SU-DHL-6 (cell line): ENCODE measurements at regions not wholly inside any gene's neighbourhood (a gene's known extent, or its start where the extent isn't known, plus 50 kb on each side); places are given as distances from the start of the nearest gene placed in this dataset.

ENCODE experiments used
- H2AFZ ChIP-seq: fragments of 200-600 bp; sonication (generic); 2 replicates; pipeline ENCODE4 v1.6.1; 2014; ENCODE audit warnings: low read depth, mild to moderate bottlenecking, moderate library complexity, mixed read lengths, antibody characterized with exemption, low read length; ENCODE audit not compliant: severe bottlenecking
- H3F3A ChIP-seq: fragments of 200-600 bp; shearing (Covaris generic); 2 replicates; pipeline ENCODE4 v1.6.0; 2016; ENCODE audit warnings: antibody characterized with exemption, mild to moderate bottlenecking; ENCODE audit not compliant: insufficient read depth
- H3K27ac ChIP-seq: fragments of 200-600 bp; sonication (generic); 2 replicates; pipeline ENCODE4 v1.5.1; 2016; ENCODE audit warnings: low read depth, mild to moderate bottlenecking, low read length, moderate library complexity, mixed read lengths
- H3K27me3 ChIP-seq: fragments of 200-600 bp; sonication (generic), shearing (Covaris generic); 2 replicates; pipeline ENCODE4 v1.6.0; 2014; ENCODE audit warnings: mild to moderate bottlenecking, low read length
- H3K36me3 ChIP-seq: fragments of 200-600 bp; sonication (generic); 2 replicates; pipeline ENCODE4 v1.6.1; 2014; ENCODE audit warnings: mild to moderate bottlenecking, low read length, mixed read lengths
- H3K4me2 ChIP-seq: fragments of 300-600, 200-600 bp; shearing (Covaris generic), sonication (generic); 2 replicates; pipeline ENCODE4 v1.6.0; 2014; ENCODE audit warnings: low read length, low read depth, mild to moderate bottlenecking; ENCODE audit not compliant: poor library complexity, severe bottlenecking
- H3K4me3 ChIP-seq: fragments of 200-600 bp; sonication (generic); 2 replicates; pipeline ENCODE4 v1.5.1; 2014; ENCODE audit warnings: antibody characterized with exemption, low read length, mild to moderate bottlenecking, mixed read lengths; ENCODE audit not compliant: insufficient read depth, poor library complexity, severe bottlenecking
- H3K79me2 ChIP-seq: fragments of 200-600 bp; sonication (generic); 2 replicates; pipeline ENCODE4 v1.6.1; 2014; ENCODE audit warnings: mild to moderate bottlenecking, low read length, moderate library complexity; ENCODE audit not compliant: insufficient read depth
- H3K9ac ChIP-seq: fragments of 200-600 bp; sonication (generic); 2 replicates; pipeline ENCODE4 v1.7.0; 2014; ENCODE audit warnings: mild to moderate bottlenecking, low read length
- H3K9me2 ChIP-seq: fragments of 200-600 bp; sonication (generic); replicated peaks from 2 replicates; pipeline ENCODE4 v1.6.1; 2014; ENCODE audit warnings: low read length; ENCODE audit not compliant: insufficient read depth
- H3K9me3 ChIP-seq: fragments of 200-600 bp; sonication (generic); 2 replicates; pipeline ENCODE4 v1.6.1; 2014; ENCODE audit warnings: low read length, mixed read lengths; ENCODE audit not compliant: insufficient read depth
- H4K20me1 ChIP-seq: fragments of 200-600 bp; sonication (generic); 2 replicates; pipeline ENCODE4 v1.6.1; 2014; ENCODE audit warnings: low read depth, mild to moderate bottlenecking, antibody characterized with exemption, low read length, moderate library complexity, mixed read lengths
- CTCF ChIP-seq: fragments of 200-600 bp; sonication (generic); IDR thresholded peaks from one replicate; pipeline ENCODE4 v1.5.1; 2017; ENCODE audit warnings: antibody characterized with exemption, mild to moderate bottlenecking, low read length, moderate library complexity; ENCODE audit not compliant: insufficient read depth, poor library complexity, severe bottlenecking
- EZH2phosphoT487 ChIP-seq: fragments of 200-600 bp; sonication (generic), shearing (Covaris generic); conservative IDR thresholded peaks from 2 replicates; pipeline ENCODE4 v1.6.1; 2018; ENCODE audit warnings: mild to moderate bottlenecking, antibody characterized with exemption, low read length, moderate library complexity, mixed read lengths

GRCh38 chr2:208643145-208643544 is 236.6 kb downstream of the PTH2R start:
- Histone ChIP-seq H3K9me2 (no peaks in the 10 kb centered on the region), H3K9me3 (no peaks in the 10 kb centered on the region), H3K36me3 (no peaks in the 10 kb centered on the region), H3K27ac (no peak overlapping the region), H3F3A (no peaks in the 10 kb centered on the region), H3K4me2 (no peak overlapping the region), H3K27me3 (no peaks in the 10 kb centered on the region), H2AFZ (no peak overlapping the region), H4K20me1 (no peaks in the 10 kb centered on the region), H3K9ac (no peak overlapping the region), H3K79me2 (no peaks in the 10 kb centered on the region), H3K4me3 (no peak overlapping the region)
- TF ChIP-seq CTCF (no peak), EZH2phosphoT487 (no peak)

- Histone ChIP-seq H3K4me2 (no peak overlapping the region), H4K20me1 (no peaks in the 10 kb centered on the region), H3K9me2 (no peaks in the 10 kb centered on the region), H2AFZ (no peak overlapping the region), H3K4me3 (no peak overlapping the region), H3K9me3 (no peaks in the 10 kb centered on the region), H3K9ac (no peak overlapping the region), H3K79me2 (no peaks in the 10 kb centered on the region), H3K36me3 (no peaks in the 10 kb centered on the region), H3K27me3 (no peaks in the 10 kb centered on the region), H3K27ac (no peak overlapping the region), H3F3A (no peaks in the 10 kb centered on the region)
- no peak for TF ChIP-seq EZH2phosphoT487
- TF ChIP-seq CTCF: no peak
These were observed 238.6 kb downstream of the PTH2R start for GRCh38 chr2:208645226-208645625.

GRCh38 chr2:208648368-208648767 is 241.8 kb downstream of the PTH2R start:
- Histone ChIP-seq H3K9me2 (no peaks in the 10 kb centered on the region), H3K9ac (no peak overlapping the region), H3K27me3 (no peaks in the 10 kb centered on the region), H4K20me1 (no peaks in the 10 kb centered on the region), H3K79me2 (no peaks in the 10 kb centered on the region), H3K4me2 (no peak overlapping the region), H2AFZ (no peak overlapping the region), H3K27ac (no peak overlapping the region), H3K36me3 (no peaks in the 10 kb centered on the region), H3K4me3 (no peak overlapping the region), H3F3A (no peaks in the 10 kb centered on the region), H3K9me3 (no peaks in the 10 kb centered on the region)
- no peak for TF ChIP-seq EZH2phosphoT487
- TF ChIP-seq CTCF: no peak
